GM23338 (cell line): ENCODE measurements at regions not wholly inside any gene's neighbourhood (a gene's known extent, or its start where the extent isn't known, plus 50 kb on each side); places are given as distances from the start of the nearest gene placed in this dataset.

ENCODE experiments used
- ATAC-seq: fragments of 200-7000 bp; cut with Tn5 transposase; 3 replicates; pipeline ENCODE4 v1.9.1; 2020
- DNase-seq: peaks from one replicate; pipeline ENCODE4 v3.0.0-alpha.2; 2015; ENCODE audit warnings: low spot score
- H2AFZ ChIP-seq: fragments of 200-600 bp; sonication (generic); 2 replicates; pipeline ENCODE4 v1.8.0; 2016; ENCODE audit warnings: antibody characterized with exemption, mild to moderate bottlenecking, moderate library complexity
- H3F3A ChIP-seq: fragments of 200-600 bp; sonication (generic); replicated peaks from 2 replicates; pipeline ENCODE4 v1.8.0; 2017; ENCODE audit warnings: antibody characterized with exemption, mixed run types, low read depth
- H3K27ac ChIP-seq: fragments of 200-600 bp; sonication (generic); 2 replicates; pipeline ENCODE4 v1.6.1; 2016; ENCODE audit warnings: low read depth
- H3K27me3 ChIP-seq: fragments of 200-600 bp; sonication (generic); 2 replicates; pipeline ENCODE4 v1.8.0; 2016; ENCODE audit warnings: mild to moderate bottlenecking, mixed run types, moderate library complexity; ENCODE audit not compliant: insufficient read depth
- H3K36me3 ChIP-seq: fragments of 200-600 bp; sonication (generic); 2 replicates; pipeline ENCODE4 v1.8.0; 2016; ENCODE audit warnings: mild to moderate bottlenecking; ENCODE audit not compliant: insufficient read depth
- H3K4me1 ChIP-seq: fragments of 200-600 bp; sonication (generic); 2 replicates; pipeline ENCODE4 v1.8.0; 2016; ENCODE audit warnings: mild to moderate bottlenecking, moderate library complexity; ENCODE audit not compliant: insufficient read depth
- H3K4me2 ChIP-seq: fragments of 200-600 bp; sonication (generic); 2 replicates; pipeline ENCODE4 v1.7.1; 2017; ENCODE audit warnings: mixed run types
- H3K4me3 ChIP-seq: fragments of 200-600 bp; sonication (generic); 2 replicates; pipeline ENCODE4 v1.6.1; 2016; ENCODE audit warnings: mixed run types
- H3K79me2 ChIP-seq: fragments of 200-600 bp; sonication (generic); replicated peaks from 2 replicates; pipeline ENCODE4 v1.8.0; 2017; ENCODE audit warnings: mild to moderate bottlenecking; ENCODE audit not compliant: insufficient read depth
- H3K9me2 ChIP-seq: fragments of 200-600 bp; sonication (generic); 2 replicates; pipeline ENCODE4 v1.8.0; 2017; ENCODE audit not compliant: insufficient read depth
- H4K20me1 ChIP-seq: fragments of 200-600 bp; sonication (generic); replicated peaks from 2 replicates; pipeline ENCODE4 v1.8.0; 2017; ENCODE audit warnings: mild to moderate bottlenecking; ENCODE audit not compliant: insufficient read depth
- H3K27ac Mint-ChIP-seq: 2 replicates; pipeline ENCODE4 v1.8.0; 2020; ENCODE audit warnings: inconsistent platforms, mild to moderate bottlenecking, moderate library complexity, mixed read lengths
- H3K27me3 Mint-ChIP-seq: 3 replicates; pipeline ENCODE4 v1.8.0; 2022; ENCODE audit warnings: low read depth, mild to moderate bottlenecking, moderate library complexity, mixed read lengths, inconsistent platforms; ENCODE audit not compliant: insufficient read depth, poor library complexity
- H3K36me3 Mint-ChIP-seq: 3 replicates; pipeline ENCODE4 v1.8.0; 2021; ENCODE audit warnings: low read depth, mild to moderate bottlenecking, inconsistent platforms, moderate library complexity, mixed read lengths
- H3K4me1 Mint-ChIP-seq: 3 replicates; pipeline ENCODE4 v1.8.0; 2020; ENCODE audit warnings: mild to moderate bottlenecking, inconsistent platforms, mixed read lengths
- H3K4me3 Mint-ChIP-seq: 3 replicates; pipeline ENCODE4 v1.8.0; 2021; ENCODE audit warnings: moderate library complexity, mild to moderate bottlenecking, inconsistent platforms, mixed read lengths
- H3K9me3 Mint-ChIP-seq: 3 replicates; pipeline ENCODE4 v1.8.0; 2020; ENCODE audit warnings: moderate library complexity, mild to moderate bottlenecking, inconsistent platforms, mixed read lengths
- CTCF ChIP-seq, 2 experiments: fragments of 200-600 bp in 1 of 2; sonication (generic) in 1 of 2; conservative IDR thresholded peaks; 2 replicates each; pipeline versions ENCODE4 v1.5.1 to v1.6.1; 2016 to 2017; ENCODE audit warnings: antibody characterized with exemption in 2 of 2, low read depth in 2 of 2, mild to moderate bottlenecking in 2 of 2, moderate library complexity in 1 of 2
- EZH2 ChIP-seq: fragments of 200-600 bp; sonication (generic); IDR thresholded peaks from one replicate; pipeline ENCODE4 v1.8.0; 2017; ENCODE audit warnings: antibody characterized with exemption, mild to moderate bottlenecking, low read depth; ENCODE audit not compliant: unreplicated experiment
- EZH2phosphoT487 ChIP-seq: fragments of 200-600 bp; sonication (generic); IDR thresholded peaks from one replicate; pipeline ENCODE4 v1.8.1; 2018; ENCODE audit warnings: antibody characterized with exemption; ENCODE audit not compliant: unreplicated experiment
- JUNB ChIP-seq: IDR thresholded peaks from one replicate; pipeline ENCODE4 v1.6.1; 2016; ENCODE audit warnings: antibody characterized with exemption; ENCODE audit not compliant: unreplicated experiment
- NANOG ChIP-seq: IDR thresholded peaks from 2 replicates; pipeline ENCODE4 v1.6.1; 2016; ENCODE audit warnings: antibody characterized with exemption, borderline replicate concordance
- REST ChIP-seq: IDR thresholded peaks from one replicate; pipeline ENCODE4 v1.6.1; 2018; ENCODE audit warnings: antibody characterized with exemption; ENCODE audit not compliant: unreplicated experiment
- ZNF114 ChIP-seq: fragments of 250-450 bp; sonication (Bioruptor Pico); IDR thresholded peaks from 2 replicates; pipeline ENCODE4 v1.5.0; 2020; ENCODE audit warnings: mild to moderate bottlenecking, moderate library complexity
- ZNF331 ChIP-seq: fragments of 250-450 bp; sonication (Bioruptor Pico); IDR thresholded peaks from 2 replicates; pipeline ENCODE4 v1.5.0; 2020; ENCODE audit warnings: low read depth, mild to moderate bottlenecking, moderate library complexity
- TF ChIP-seq, protein P1 (sequence below): fragments of 250-450 bp; sonication (Bioruptor Pico); IDR thresholded peaks from 2 replicates; pipeline ENCODE4 v1.5.0; 2020; ENCODE audit warnings: mild to moderate bottlenecking, moderate library complexity
- TF ChIP-seq, protein P2 (sequence below): IDR thresholded peaks from 2 replicates; pipeline ENCODE4 v1.6.1; 2016; ENCODE audit warnings: antibody characterized with exemption

GRCh38 chr5:125722550-125722949 lies 700.7 kb upstream of the GRAMD2B start:
- H2AFZ ChIP-seq = no peak overlapping the region
- no peaks in the 10 kb centered on the region for H3F3A ChIP-seq
- Mint-ChIP-seq H3K27me3 (no peaks in the 10 kb centered on the region), H3K4me1 (peaks cover 10% of the 10 kb centered on the region; the same call in 2 of the 3 replicates), H3K36me3 (no peaks in the 10 kb centered on the region), H3K9me3 (no peaks in the 10 kb centered on the region; the same call in 2 of the 3 replicates), H3K4me3 (no peak overlapping the region), H3K27ac (no peak overlapping the region)
- H4K20me1 ChIP-seq = no peaks in the 10 kb centered on the region
- ATAC-seq = no peak
- DNase-seq = no peak
- no peak overlapping the region for H3K4me2 ChIP-seq
- no peak for TF ChIP-seq CTCF (conservative IDR thresholded peaks at IDR 0.05; ENCODE audit: low read depth in 2 of 2)
- no peak for TF ChIP-seq REST
- TF ChIP-seq EZH2phosphoT487 = no peak
- no peak for TF ChIP-seq ZNF331 (CRISPR knock-in tag)
- TF ChIP-seq, protein P1, sequence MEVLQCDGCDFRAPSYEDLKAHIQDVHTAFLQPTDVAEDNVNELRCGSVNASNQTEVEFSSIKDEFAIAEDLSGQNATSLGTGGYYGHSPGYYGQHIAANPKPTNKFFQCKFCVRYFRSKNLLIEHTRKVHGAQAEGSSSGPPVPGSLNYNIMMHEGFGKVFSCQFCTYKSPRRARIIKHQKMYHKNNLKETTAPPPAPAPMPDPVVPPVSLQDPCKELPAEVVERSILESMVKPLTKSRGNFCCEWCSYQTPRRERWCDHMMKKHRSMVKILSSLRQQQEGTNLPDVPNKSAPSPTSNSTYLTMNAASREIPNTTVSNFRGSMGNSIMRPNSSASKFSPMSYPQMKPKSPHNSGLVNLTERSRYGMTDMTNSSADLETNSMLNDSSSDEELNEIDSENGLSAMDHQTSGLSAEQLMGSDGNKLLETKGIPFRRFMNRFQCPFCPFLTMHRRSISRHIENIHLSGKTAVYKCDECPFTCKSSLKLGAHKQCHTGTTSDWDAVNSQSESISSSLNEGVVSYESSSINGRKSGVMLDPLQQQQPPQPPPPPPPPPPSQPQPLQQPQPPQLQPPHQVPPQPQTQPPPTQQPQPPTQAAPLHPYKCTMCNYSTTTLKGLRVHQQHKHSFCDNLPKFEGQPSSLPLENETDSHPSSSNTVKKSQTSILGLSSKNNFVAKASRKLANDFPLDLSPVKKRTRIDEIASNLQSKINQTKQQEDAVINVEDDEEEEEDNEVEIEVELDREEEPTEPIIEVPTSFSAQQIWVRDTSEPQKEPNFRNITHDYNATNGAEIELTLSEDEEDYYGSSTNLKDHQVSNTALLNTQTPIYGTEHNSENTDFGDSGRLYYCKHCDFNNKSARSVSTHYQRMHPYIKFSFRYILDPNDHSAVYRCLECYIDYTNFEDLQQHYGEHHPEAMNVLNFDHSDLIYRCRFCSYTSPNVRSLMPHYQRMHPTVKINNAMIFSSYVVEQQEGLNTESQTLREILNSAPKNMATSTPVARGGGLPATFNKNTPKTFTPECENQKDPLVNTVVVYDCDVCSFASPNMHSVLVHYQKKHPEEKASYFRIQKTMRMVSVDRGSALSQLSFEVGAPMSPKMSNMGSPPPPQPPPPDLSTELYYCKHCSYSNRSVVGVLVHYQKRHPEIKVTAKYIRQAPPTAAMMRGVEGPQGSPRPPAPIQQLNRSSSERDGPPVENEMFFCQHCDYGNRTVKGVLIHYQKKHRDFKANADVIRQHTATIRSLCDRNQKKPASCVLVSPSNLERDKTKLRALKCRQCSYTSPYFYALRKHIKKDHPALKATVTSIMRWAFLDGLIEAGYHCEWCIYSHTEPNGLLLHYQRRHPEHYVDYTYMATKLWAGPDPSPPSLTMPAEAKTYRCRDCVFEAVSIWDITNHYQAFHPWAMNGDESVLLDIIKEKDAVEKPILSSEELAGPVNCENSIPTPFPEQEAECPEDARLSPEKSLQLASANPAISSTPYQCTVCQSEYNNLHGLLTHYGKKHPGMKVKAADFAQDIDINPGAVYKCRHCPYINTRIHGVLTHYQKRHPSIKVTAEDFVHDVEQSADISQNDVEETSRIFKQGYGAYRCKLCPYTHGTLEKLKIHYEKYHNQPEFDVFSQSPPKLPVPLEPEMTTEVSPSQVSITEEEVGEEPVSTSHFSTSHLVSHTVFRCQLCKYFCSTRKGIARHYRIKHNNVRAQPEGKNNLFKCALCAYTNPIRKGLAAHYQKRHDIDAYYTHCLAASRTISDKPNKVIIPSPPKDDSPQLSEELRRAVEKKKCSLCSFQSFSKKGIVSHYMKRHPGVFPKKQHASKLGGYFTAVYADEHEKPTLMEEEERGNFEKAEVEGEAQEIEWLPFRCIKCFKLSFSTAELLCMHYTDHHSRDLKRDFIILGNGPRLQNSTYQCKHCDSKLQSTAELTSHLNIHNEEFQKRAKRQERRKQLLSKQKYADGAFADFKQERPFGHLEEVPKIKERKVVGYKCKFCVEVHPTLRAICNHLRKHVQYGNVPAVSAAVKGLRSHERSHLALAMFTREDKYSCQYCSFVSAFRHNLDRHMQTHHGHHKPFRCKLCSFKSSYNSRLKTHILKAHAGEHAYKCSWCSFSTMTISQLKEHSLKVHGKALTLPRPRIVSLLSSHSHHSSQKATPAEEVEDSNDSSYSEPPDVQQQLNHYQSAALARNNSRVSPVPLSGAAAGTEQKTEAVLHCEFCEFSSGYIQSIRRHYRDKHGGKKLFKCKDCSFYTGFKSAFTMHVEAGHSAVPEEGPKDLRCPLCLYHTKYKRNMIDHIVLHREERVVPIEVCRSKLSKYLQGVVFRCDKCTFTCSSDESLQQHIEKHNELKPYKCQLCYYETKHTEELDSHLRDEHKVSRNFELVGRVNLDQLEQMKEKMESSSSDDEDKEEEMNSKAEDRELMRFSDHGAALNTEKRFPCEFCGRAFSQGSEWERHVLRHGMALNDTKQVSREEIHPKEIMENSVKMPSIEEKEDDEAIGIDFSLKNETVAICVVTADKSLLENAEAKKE (CRISPR knock-in tag) = no peak
- no peak for TF ChIP-seq EZH2
- TF ChIP-seq JUNB = no peak
- TF ChIP-seq, protein P2, sequence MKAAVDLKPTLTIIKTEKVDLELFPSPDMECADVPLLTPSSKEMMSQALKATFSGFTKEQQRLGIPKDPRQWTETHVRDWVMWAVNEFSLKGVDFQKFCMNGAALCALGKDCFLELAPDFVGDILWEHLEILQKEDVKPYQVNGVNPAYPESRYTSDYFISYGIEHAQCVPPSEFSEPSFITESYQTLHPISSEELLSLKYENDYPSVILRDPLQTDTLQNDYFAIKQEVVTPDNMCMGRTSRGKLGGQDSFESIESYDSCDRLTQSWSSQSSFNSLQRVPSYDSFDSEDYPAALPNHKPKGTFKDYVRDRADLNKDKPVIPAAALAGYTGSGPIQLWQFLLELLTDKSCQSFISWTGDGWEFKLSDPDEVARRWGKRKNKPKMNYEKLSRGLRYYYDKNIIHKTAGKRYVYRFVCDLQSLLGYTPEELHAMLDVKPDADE = no peak
- no peak for TF ChIP-seq ZNF114 (CRISPR knock-in tag)
- TF ChIP-seq NANOG = no peak
- H3K36me3 ChIP-seq = no peaks in the 10 kb centered on the region
- no peak overlapping the region for H3K27ac ChIP-seq
- no peaks in the 10 kb centered on the region for H3K27me3 ChIP-seq
- no peak overlapping the region for H3K4me3 ChIP-seq
- H3K79me2 ChIP-seq = no peaks in the 10 kb centered on the region
- H3K4me1 ChIP-seq = peaks cover 10% of the 10 kb centered on the region; the same call in 1 of the 2 replicates
- no peaks in the 10 kb centered on the region for H3K9me2 ChIP-seq
